HuH-7 (cell line): ENCODE measurements at regions not wholly inside any gene's neighbourhood (a gene's known extent, or its start where the extent isn't known, plus 50 kb on each side); places are given as distances from the start of the nearest gene placed in this dataset.
A peak's percentile ranks its signal among the peaks of the same experiment; 100 is the strongest.
"Not testable (repeated sequence)": the region's sequence is repeated elsewhere in the genome, so short reads cannot be mapped to it uniquely, and the experiment has no call there.

Experiments
- DNase-seq: peaks from one replicate; pipeline ENCODE4 v3.0.0; 2011; ENCODE audit warnings: low spot score

DNA sequence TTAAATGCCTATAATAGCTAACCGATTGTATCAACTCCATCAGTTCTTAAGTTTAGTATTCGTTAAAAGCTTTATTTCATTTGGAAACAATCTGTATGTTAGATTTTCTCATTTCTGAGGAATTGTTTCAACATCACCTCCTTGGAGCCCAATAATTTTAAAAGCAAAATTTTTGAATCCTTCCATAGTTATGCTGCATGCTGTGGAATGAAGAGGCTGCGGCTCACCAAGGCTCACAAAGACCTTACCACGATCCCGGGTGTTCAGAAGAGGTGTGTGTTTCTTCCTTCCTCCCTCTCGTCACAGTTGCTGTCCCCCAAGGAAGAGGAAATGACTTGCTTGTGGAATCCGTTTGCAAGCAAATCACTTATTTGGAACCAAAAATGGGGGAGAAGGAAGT lies 143.8 kb downstream of the FGF1 start:
- no peak for DNase-seq

DNA sequence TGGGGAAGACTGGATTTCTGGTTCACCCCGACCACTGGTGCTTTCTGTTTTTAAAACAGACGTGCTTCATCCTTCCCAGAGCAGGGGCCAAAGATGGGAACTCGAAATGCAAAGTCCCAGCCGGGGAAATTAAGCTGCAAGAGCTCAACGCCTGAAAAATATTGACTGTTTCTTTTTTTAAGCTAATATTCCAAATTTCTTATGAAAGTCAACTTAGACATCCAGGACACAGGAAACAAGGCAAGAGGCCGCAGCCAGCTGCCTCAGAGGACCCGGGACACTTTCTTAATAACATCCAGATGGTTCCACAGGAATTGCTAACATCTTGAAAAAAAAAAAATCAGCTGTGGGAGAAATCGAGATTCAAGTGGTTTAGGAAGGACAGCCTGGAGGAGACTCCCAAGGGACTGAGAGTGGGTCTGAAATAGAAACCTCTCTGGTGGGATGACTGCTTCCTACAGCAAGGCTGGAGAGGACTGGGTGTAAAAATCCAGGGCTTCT lies 144.9 kb downstream of the FGF1 start:
- no peak for DNase-seq

DNA sequence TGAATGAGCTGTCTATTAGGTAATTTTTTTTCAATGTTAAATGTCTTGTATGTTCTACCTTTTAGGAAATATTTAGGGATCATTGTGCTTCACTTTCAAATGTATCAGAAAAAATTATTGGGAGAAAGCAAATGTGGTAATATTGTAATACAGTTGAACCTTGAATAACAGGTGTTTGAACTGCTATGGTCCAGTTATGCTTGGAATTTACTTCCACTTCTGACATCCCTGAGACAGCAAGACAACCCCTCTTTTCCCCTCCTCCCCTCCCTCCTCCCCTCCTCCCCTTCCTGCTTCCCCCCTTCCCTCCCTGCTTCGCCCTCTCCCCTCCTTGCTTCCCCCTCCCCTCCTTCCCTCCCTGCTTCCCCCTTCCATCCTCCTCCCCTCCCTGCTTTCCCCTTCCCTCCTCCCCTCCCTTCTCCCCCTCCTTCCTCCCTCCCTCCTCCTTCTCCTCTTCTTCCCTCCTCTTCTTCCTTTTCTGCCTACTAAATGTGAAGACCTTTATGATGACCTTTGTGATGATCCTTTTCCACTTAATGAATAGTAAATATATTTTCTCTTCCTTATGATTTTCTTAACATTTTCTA lies 146.6 kb downstream of the FGF1 start:
- no peak for DNase-seq

DNA sequence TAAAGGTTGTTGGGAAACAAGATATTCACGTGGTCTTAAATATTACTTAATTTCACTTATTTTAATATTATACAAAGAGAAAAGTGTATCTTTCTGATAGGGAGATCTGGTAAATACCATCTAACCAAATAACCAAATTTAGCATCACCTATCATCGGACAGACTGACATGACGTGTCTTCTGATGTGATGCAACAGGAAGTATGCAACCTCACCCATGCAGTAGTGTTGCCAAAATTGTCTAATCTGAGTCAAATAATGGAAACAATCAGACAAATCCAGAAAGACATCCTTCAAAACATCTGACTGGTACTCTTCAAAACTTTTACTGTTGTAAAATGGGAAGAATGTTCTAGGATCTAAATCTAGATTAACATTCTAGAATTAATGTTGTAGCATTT lies 148.0 kb downstream of the FGF1 start:
- DNase-seq, result no peak

DNA sequence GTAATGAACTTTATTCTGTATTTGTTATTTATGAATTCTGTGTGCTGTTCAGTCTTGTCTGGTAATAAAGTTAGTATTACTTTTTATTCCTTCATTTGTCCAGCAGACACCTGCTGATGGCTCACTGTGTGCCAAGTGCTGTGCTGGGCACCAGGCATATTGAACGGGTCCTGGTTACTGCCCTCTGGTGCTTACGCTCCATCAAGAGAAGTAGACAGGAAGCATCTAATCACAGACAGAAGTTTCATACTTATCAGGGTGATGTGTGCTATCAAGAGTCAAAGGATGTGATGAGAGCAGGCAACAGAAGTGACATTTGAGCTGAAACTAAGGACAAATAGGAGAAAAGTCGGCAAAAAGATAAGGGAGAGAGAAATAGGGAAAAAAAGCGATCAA lies 153.1 kb downstream of the FGF1 start:
- no peak for DNase-seq

DNA sequence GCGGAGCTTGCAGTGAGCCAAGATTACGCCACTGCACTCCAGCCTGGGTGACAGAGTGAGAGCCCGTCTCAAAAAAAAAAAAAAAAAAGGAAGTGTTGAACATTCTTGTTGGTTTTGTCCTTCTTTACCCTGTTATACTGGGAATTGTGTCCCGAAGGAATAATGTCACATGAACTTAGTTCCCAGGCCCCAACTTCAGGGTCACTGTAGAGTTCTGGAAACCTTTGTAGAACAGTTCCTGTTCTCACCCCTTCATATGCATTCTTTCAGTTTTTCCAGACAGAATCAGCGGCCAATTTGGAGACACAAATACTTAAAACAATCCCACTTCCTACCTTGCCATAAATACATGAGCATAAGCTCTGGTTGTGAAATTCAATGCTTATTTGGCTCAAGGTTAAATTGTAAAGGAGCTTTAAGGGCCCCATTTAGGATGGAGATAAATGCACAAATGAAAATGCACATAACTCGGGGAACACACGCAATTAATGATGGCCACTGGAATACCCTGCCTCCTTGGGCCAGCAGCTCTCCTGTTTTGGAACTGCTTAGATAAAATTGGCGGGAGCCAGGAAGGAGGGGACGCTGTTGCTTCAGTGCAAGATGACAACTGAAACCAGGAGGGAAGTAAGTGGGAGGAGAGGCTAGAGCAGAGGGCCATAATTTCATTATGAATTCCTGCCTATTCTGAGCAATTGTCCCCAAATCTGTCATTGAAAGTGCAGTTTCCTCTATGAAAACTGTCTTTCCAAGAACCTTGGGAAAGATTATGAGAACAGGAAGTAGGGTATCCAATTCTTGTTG lies 153.7 kb downstream of the FGF1 start:
- no peak for DNase-seq

DNA sequence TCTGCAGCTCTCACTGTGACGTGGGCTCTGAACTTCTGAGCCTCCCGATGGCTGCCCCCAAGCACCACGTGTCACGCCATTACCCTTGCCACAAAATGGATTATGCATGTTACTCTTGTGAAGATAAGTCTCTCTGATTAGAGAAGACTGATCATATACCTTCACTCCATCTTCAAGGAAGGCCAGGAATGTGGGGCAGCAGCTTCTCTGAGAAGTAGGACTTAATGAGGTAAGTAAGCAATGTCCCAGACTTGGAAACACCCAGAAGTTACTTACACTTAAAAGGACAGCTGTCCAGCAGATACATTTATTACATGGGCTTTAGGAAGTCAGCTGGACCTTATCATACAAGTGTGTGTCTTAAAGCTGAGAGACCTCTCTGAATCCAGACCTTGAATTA lies 155.0 kb downstream of the FGF1 start:
- DNase-seq, result no peak

DNA sequence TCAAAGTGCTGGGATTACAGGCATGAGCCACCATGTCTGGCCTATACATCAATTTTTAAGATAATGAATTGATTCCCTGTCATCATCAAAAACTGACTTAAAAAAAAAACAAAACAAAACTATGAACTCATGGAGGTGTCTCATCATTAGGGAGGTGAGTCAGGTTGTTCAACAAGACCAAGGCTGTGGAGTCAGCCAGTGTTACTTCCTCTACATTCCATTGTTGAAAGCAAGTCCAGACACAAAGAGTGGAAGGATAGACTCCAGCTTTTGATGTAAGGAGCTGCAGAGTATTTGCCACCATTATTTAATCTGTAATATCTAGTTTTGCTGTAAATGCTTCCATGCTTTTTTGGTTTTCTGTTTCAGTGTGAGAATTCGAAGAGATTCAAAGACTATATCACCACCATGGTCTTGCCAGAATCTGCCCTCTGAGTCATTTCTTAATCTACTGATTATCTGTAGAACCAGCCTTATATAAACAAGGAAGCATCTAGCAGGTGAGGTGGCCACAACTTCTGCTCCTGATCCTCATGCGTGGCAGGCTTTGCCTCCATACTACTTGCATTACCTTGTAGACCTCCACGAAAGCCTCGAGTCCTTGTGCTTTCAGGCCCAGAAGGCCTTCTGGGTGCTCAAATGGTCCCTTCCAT lies 156.1 kb downstream of the FGF1 start:
- DNase-seq, result no peak

DNA sequence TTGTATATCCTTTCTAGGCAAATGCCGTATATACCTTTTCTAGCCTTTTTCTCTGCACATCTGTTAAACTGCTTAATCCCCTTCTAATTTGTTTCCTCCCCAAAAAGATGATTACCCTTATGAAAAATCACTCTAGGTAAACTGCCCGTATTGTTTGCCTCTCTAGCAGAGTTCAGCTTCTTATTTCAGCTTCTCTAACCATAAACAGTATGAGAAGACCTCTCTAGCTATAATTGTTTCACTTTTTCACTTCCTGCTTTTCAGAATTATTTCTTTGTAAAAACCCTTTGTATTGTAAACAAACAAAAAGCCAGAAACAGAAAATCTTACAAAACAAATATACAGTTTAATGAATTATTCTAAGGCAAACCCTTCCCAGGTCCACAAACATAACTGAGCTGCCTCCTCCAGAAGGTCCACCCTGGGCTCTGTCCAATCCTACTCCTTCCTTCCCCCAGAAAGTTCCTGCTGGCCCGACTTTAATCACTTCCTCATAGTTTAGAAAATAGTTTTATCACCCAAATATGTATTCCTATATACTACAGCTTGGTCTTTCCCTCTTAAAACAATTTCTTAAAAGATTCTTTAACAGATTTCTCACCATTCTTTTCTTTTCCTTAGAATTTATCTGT lies 158.1 kb downstream of the FGF1 start:
- no peak for DNase-seq

DNA sequence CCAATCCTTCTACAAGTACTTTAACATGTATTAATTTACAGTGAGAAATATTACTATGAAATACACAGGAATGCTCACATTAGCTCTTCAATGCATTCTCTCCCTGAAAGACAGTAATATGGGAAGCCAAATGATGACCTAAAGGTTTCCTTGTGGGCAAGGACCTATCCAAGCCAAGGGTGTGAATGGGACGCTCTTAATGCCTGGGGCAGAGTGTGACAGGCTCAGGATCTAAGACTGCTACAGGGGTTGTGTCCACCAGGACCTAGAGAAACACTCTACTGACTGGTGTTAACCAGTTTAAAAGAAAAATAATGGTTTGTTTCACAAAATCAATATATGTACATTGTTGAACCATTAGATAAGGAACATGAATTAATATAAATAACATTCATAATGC lies 158.7 kb downstream of the FGF1 start:
- DNase-seq, result no peak

DNA sequence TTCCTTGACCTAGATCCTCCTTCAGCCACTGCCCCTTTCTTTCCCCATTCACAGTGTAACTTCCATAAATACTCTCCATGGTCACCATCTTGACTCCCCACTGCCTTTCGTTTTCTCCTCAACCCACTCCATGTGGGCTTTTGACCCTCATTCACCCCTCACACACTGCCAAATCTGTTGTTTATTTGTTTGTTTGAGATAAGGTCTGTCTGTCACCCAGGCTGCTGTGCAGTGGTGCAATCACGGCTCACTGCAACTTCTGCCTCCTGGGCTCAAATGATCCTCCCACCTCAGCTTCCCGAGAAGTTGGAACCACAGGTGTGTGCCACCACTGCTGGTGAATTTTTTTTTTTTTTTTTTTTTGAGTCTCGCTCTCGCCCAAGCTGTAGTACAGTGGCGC lies 162.9 kb downstream of the FGF1 start:
- peak; percentile 27 for DNase-seq

DNA sequence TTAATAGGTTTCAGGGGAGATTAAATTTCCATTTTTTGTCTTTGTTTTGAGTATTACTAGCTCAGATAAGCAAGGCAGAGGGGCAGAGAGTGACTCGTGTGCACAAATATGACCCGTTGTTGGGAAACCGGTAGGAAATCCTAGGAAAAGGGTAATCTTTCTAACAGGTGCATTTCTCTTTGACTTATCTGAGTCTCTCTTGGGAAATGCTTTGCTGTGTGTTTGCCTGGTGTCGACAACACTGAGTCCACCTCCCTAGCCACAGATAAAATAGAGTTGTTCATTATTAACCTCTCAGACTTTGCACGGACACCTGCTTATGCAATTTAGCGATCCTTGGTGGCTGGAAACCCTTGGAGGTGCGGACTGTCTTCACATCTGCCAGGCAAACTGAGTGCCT lies 164.2 kb downstream of the FGF1 start:
- DNase-seq, result peak; percentile 60

DNA sequence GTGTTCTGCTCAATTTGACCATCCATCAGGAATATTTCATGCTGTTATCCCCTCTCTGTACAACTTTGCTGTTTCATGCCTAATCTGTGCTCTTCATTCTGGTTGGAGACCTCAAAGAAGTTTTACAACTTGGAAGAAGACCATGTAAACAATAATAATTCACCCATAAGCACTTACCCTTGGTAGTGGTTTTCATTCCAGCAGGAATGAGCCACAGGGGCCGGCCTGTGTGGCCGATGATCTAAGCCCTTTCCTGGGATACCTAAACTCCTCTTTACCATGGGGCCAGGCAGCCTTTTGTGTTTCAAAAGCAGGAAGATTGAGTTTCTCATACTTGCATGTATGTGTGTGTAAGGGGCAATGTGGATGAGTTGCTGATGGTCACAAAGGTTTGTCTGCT lies 165.0 kb downstream of the FGF1 start:
- no peak for DNase-seq

DNA sequence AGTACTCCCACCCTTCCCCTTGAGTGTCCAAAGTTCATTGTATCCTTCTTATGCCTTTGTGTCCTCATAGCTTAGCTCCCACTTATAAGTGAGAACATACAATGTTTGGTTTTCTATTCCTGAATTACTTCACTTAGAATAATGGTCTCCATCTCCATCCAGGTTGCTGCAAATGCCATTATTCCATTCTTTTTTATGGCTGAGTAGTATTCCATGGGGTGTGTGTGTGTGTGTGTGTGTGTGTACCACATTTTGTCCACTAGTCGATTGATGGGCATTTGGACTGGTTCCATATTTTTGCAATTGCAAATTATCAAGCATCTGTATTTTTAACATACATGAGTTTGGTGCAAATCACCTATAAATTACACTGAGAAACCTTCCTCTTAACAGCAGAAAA lies 166.0 kb downstream of the FGF1 start:
- DNase-seq, result not testable (repeated sequence)

DNA sequence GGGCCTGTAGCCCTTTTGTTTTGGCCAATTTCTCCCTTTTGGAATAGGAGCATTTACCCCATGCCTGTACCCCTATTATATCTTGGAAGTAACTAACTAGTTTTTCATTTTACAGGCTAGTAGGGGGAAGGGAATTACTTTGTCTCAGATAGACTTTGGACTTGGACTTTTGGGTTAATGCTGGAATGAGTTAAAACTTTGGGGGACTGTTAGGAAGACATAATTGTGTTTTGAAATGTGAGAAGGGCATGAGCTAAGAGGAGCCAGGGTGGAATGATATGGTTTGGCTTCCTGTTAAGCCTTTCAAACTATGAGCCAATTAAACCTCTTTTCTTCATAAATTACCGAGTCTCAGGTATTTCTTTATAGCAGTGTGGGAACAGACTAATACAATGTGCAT lies 168.1 kb downstream of the FGF1 start:
- DNase-seq, result no peak

DNA sequence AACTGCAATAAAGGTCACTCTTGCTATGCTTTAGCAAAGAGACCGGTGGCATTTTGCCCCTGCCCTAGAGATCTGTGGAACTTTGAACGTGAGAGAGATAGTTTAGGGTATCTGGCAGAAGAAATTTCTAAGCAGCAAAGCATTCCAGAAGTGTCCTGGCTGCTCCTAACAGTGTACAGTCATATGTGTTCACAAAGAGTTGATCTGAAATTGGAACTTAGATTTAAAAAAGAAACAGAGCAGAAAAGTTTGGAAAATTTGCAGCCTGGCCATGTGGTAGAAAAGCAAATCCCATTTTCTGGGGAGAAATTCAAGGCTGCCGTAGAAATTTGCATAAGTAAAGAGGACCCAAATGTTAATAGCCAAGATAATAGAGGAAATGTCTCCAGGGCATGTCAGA lies 169.2 kb downstream of the FGF1 start:
- no peak for DNase-seq

DNA sequence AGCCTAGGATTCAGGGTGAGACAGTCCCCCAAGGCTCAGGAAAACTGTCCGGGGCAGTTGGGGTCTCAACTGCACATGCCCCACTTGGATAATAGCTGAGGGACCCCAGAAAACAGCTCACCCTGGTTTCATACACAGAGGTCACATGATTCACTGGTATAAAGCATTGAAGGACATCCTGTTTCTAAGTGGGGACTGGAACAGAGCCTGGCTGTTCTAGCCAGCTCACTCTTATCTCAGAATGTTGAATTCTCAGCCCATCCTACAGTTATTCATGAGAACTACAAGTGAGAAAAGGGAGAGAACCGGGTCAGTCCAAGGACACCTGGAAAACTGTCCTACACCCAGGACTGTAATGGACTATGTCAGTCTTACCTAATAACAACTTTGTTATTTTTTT lies 170.9 kb downstream of the FGF1 start:
- DNase-seq, result no peak

DNA sequence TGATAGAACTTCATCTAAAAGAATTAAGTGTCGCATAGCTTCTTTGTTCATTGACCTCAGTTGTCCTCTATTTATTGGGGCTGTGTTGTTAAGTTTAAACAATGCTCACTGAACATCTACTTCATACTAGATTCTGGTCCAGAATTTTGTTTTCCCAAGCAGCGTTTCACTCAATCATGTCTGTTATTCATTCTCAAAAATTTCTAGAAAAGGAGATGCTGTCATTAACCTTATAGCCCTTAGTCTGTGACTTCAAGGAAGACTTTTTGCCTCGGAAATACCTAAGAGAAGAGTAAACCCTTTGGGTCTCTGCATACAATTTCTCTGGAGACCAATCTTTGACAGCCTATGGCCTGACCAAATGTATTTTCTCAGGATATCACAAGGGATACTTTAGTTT lies 171.7 kb downstream of the FGF1 start:
- DNase-seq, result no peak

DNA sequence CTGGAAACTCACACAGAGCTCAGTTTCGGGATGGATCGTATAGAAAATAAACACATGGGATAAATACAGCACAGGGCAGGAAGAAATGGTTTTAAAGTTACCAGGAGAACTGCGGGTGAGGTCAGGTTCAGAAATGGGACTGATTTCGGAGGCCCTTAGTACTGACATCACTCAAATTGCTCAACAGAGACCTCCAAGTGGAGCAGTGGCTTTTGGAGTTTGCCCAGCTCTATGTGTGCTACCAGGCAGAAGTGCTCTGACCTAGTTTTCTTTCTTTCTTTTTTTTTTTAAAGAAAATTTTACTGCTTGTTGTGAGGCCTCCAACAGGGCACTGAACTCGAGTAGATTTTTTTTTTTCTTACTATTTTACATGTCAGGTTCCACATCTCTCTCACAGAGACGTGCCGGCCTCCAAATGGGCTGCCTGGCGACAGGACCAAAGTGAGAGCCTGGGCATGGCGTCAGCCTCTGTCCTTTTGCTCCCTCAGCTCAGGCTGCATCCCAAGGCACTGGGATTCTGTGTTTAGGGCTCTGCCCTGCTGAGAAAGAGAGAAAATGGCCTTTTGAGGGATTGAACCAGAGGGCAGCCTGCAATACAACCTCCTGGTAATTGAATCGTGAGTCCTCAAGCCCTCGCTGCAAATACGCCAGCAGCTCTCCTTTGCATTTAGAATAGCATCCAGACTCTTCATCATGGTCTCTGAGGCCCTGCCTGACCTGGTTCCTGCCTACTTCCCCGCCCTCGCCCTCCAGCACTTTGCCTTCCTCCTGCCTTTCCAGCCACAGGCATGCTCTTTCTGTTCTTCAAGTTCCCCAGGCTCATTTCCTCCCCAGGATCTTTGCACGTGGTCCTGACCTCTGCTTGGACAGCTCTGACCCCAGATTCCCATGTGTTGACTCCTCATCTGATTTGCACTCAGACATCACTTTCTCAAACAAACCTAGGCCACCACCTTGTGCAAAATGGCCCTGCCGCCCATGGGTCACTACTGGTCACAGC lies 173.5 kb downstream of the FGF1 start:
- no peak for DNase-seq

DNA sequence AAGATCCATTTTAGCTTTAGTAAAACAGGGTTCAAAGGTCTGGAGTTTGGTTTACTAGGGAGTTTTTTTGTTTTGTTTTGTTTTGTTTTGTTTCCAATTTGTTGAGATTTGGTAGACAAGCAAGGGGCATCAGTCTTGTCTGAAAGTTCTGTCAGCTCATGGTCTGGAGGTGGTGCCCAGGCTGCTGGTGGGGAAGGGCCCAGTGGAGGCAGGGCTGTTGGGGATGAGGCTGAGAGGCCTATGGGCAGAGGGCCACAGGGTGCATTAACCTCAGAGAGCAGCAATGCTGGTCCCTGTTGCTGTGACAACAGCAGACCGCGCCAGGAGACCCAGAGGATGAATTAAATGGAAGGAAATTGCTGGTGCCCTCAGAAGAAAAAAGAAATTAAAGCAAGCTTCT lies 174.5 kb downstream of the FGF1 start:
- no peak for DNase-seq

DNA sequence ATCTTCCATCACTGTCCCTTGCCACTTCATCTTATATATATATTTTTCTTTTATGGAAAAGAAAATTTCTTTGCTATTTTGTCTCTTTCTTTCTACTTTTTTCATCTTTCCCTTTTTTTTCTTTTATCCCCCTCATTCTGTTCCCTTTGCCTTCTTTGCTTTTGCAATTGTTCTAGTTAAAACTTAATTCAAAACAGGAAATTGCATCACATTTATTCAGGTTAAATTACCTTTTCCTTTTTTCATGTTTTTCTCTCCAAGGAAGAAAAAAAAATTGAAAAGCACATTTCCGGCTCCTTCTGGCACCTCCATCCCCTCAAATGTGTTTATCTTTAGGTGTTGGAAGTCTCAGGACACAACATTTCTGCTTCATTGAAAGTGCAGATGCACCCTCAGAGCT lies 176.9 kb downstream of the FGF1 start:
- DNase-seq, result no peak

DNA sequence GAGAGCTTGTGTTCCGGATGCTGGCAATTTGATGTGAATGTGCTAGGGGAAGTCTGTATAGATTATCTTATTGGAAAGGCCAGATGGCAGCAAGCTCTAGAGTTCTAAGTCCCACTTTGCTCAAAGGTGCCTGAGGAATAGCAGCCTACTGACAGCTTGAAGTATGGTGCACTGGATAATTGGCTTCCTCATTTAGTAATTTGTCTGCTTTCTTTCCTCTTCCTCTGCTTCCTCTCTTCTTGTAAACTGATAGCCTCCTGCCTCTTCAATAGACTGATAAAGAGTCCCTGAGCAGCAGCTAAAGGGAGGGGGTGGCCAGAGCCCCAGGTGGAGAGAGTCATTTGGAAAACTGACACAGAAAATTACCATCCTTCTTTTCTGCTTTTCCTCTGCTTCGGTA lies 177.3 kb downstream of the FGF1 start:
- DNase-seq, result no peak
